ENCODE measurements at regions not wholly inside any gene's neighbourhood (a gene's known extent, or its start where the extent isn't known, plus 50 kb on each side); places are given as distances from the start of the nearest gene placed in this dataset.

- DNase-seq (ENCODE audit: low spot score) = no peak
- TF ChIP-seq CTCF (IDR thresholded peaks at IDR 0.05; ENCODE audit: borderline replicate concordance, control extremely low read depth, extremely low read depth, insufficient read depth, missing control alignments) = no peak
- in situ Hi-C loops (cut with MboI; ENCODE audit: low sequenced_read_pairs, unreplicated experiment) = no loop called here
Measured at GRCh38 chr4:176565049-176565448, 227.7 kb downstream of the VEGFC start.

- in situ Hi-C loops (cut with MboI; ENCODE audit: low sequenced_read_pairs, unreplicated experiment) = no loop called here
- TF ChIP-seq CTCF (IDR thresholded peaks at IDR 0.05; ENCODE audit: borderline replicate concordance, control extremely low read depth, extremely low read depth, insufficient read depth, missing control alignments) = no peak
- DNase-seq (ENCODE audit: low spot score) = no peak
Measured at GRCh38 chr4:176566769-176567168, 226.0 kb downstream of the VEGFC start.

GRCh38 chr4:176568238-176568637, 224.5 kb downstream of the VEGFC start:
- in situ Hi-C loops (cut with MboI; ENCODE audit: low sequenced_read_pairs, unreplicated experiment) = no loop called here
- TF ChIP-seq CTCF (IDR thresholded peaks at IDR 0.05; ENCODE audit: borderline replicate concordance, control extremely low read depth, extremely low read depth, insufficient read depth, missing control alignments) = no peak
- no peak for DNase-seq (ENCODE audit: low spot score)

- no peak for TF ChIP-seq CTCF (IDR thresholded peaks at IDR 0.05; ENCODE audit: borderline replicate concordance, control extremely low read depth, extremely low read depth, insufficient read depth, missing control alignments)
- in situ Hi-C loops (cut with MboI; ENCODE audit: low sequenced_read_pairs, unreplicated experiment) = no loop called here
- no peak for DNase-seq (ENCODE audit: low spot score)
Measured at GRCh38 chr4:176569301-176569700, 223.4 kb downstream of the VEGFC start.

GRCh38 chr4:176571206-176571605, 221.5 kb downstream of the VEGFC start:
- no peak for DNase-seq (ENCODE audit: low spot score)
- no peak for TF ChIP-seq CTCF (IDR thresholded peaks at IDR 0.05; ENCODE audit: borderline replicate concordance, control extremely low read depth, extremely low read depth, insufficient read depth, missing control alignments)
- in situ Hi-C loops (cut with MboI; ENCODE audit: low sequenced_read_pairs, unreplicated experiment) = no loop called here

- in situ Hi-C loops (cut with MboI; ENCODE audit: low sequenced_read_pairs, unreplicated experiment) = no loop called here
- no peak for TF ChIP-seq CTCF (IDR thresholded peaks at IDR 0.05; ENCODE audit: borderline replicate concordance, control extremely low read depth, extremely low read depth, insufficient read depth, missing control alignments)
- DNase-seq (ENCODE audit: low spot score) = no peak
Measured at GRCh38 chr4:176575141-176575730, 217.5 kb downstream of the VEGFC start.
